ENCODE measurements at regions not wholly inside any gene's neighbourhood (a gene's known extent, or its start where the extent isn't known, plus 50 kb on each side); places are given as distances from the start of the nearest gene placed in this dataset.

GRCh38 chr2:139492131-139492680, 712.0 kb upstream of the NXPH2 start:
- TF ChIP-seq POLR2A (IDR thresholded peaks at IDR 0.05), result no peak
- no peak for TF ChIP-seq CTCF (IDR thresholded peaks at IDR 0.05)
- 92 to 93% methylated on average over 1 of the region's 1 CpG for WGBS, 2 donors
- DNase-seq, result no peak
- Histone ChIP-seq H3K4me3 (no peak overlapping the region), H3K36me3 (ENCODE audit: low read depth, missing control alignments) (no peaks in the 10 kb centered on the region), H3K27me3 (no peaks in the 10 kb centered on the region), H3K27ac (no peak overlapping the region), H3K4me1 (no peaks in the 10 kb centered on the region), H3K9me3 (no peaks in the 10 kb centered on the region)
- intact Hi-C loops (cut with DNase I; ENCODE audit: low total_unique reads), result no loop called here

- Histone ChIP-seq H3K36me3 (ENCODE audit: low read depth, missing control alignments) (no peaks in the 10 kb centered on the region), H3K27me3 (no peaks in the 10 kb centered on the region), H3K27ac (no peak overlapping the region), H3K4me1 (no peaks in the 10 kb centered on the region), H3K4me3 (no peak overlapping the region), H3K9me3 (no peaks in the 10 kb centered on the region)
- TF ChIP-seq CTCF (IDR thresholded peaks at IDR 0.05), result no peak
- TF ChIP-seq POLR2A (IDR thresholded peaks at IDR 0.05), result no peak
- WGBS, 2 donors, result 77 to 79% methylated on average over 3 of the region's 3 CpGs
- intact Hi-C loops (cut with DNase I; ENCODE audit: low total_unique reads), result no loop called here
- DNase-seq, result no peak
These were observed 700.0 kb upstream of the NXPH2 start for GRCh38 chr2:139480161-139480650.

- Histone ChIP-seq H3K4me1 (no peaks in the 10 kb centered on the region), H3K27ac (no peak overlapping the region), H3K4me3 (no peak overlapping the region), H3K9me3 (no peaks in the 10 kb centered on the region), H3K36me3 (ENCODE audit: low read depth, missing control alignments) (no peaks in the 10 kb centered on the region), H3K27me3 (no peaks in the 10 kb centered on the region)
- 54 to 60% methylated on average over 3 of the region's 3 CpGs for WGBS, 2 donors
- no peak for DNase-seq
- intact Hi-C loops (cut with DNase I; ENCODE audit: low total_unique reads), result no loop called here
- TF ChIP-seq CTCF (IDR thresholded peaks at IDR 0.05) (no peak), POLR2A (IDR thresholded peaks at IDR 0.05) (no peak)
These were observed 698.1 kb upstream of the NXPH2 start for GRCh38 chr2:139478165-139478914.

GRCh38 chr2:139477618-139478017, 697.4 kb upstream of the NXPH2 start:
- Histone ChIP-seq H3K4me1 (no peaks in the 10 kb centered on the region), H3K4me3 (no peak overlapping the region), H3K27me3 (no peaks in the 10 kb centered on the region), H3K36me3 (ENCODE audit: low read depth, missing control alignments) (no peaks in the 10 kb centered on the region), H3K9me3 (no peaks in the 10 kb centered on the region), H3K27ac (no peak overlapping the region)
- TF ChIP-seq CTCF (IDR thresholded peaks at IDR 0.05) (no peak), POLR2A (IDR thresholded peaks at IDR 0.05) (no peak)
- 70 to 80% methylated on average over 8 of the region's 8 CpGs for WGBS, 2 donors
- DNase-seq, result no peak
- intact Hi-C loops (cut with DNase I; ENCODE audit: low total_unique reads), result no loop called here

- intact Hi-C loops (cut with DNase I; ENCODE audit: low total_unique reads), result no loop called here
- H3K4me1 ChIP-seq, result no peaks in the 10 kb centered on the region
These were observed 689.8 kb upstream of the NXPH2 start for GRCh38 chr2:139469985-139470384.

More at GRCh38 chr2:139469985-139470384, 689.8 kb upstream of the NXPH2 start:
- H3K27me3 ChIP-seq, result no peaks in the 10 kb centered on the region
- no peak overlapping the region for H3K27ac ChIP-seq
- no peak for DNase-seq
- H3K9me3 ChIP-seq, result no peaks in the 10 kb centered on the region
- WGBS, 2 donors, result 86 to 88% methylated on average over 1 of the region's 1 CpG
- H3K4me3 ChIP-seq, result no peak overlapping the region
- no peaks in the 10 kb centered on the region for H3K36me3 ChIP-seq (ENCODE audit: low read depth, missing control alignments)
- TF ChIP-seq POLR2A (IDR thresholded peaks at IDR 0.05) (no peak), CTCF (IDR thresholded peaks at IDR 0.05) (no peak)

All from testis (tissue), 2 donors.